GM19324 (cell line): ENCODE measurements at regions not wholly inside any gene's neighbourhood (a gene's known extent, or its start where the extent isn't known, plus 50 kb on each side); places are given as distances from the start of the nearest gene placed in this dataset.

Experiments used
- ATAC-seq: cut with Tn5 transposase; IDR thresholded peaks from one replicate; pipeline ENCODE4 v1.9.1; 2021; ENCODE audit warnings: mild to moderate bottlenecking, moderate library complexity; ENCODE audit not compliant: unreplicated experiment, low FRiP score

GRCh38 chr11:45369313-45369712 lies 83.2 kb upstream of the SYT13 start:
- no peak for ATAC-seq

GRCh38 chr11:45368697-45369096 lies 82.6 kb upstream of the SYT13 start:
- ATAC-seq: no peak

- ATAC-seq: no peak
Observed at GRCh38 chr11:45366619-45367190, 80.6 kb upstream of the SYT13 start.

DNA sequence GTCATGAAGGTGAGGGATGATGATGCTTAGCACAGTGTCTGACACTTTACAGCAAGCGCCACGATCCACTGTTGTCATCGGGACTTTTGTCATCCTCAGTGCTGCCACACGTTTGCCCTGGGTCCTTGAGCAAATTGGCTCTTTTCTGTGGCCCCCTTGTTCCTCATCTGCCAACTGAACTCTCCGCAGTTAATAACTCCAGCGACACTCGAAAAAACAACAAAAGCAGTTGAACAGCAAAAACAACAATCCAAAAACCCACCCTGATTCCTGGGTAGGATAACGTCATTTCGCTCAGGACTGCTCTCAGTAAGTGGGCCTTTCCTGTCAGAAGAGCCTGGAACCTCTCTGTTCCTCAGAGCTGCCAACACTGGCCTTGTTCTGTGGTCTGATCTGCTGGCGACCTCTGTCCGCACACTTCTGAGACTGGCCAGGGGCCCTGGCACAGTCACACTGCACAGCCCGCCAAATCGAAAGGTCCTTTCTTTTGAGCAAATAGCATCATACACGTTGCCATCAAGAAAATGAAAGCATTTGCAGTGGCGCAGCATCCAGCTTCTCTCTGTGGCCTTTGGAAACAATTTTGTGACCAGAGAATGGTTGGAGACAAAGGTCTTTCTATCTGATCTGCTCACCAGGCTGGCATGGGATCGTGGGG lies 79.9 kb upstream of the SYT13 start:
- no peak for ATAC-seq

DNA sequence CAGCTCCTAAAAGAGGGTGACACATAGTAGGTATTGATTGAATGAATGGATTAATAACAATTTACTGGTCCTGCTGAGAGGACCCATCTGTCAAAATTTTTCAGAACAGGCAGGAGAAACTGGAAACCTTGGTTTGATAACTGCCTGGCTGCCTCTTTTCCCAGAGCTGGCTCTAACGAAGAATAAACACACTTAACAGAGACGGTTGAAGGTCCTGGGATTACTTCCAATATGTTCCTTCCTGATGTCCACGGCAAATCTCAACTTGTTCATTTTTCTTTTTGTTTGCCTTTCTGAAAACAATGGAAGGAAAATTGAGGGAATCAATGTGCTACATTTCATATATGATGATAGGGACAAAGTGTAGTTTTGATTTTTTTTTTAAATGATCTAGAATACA lies 76.5 kb upstream of the SYT13 start:
- ATAC-seq: no peak

GRCh38 chr11:45361551-45361950 lies 75.4 kb upstream of the SYT13 start:
- no peak for ATAC-seq

DNA sequence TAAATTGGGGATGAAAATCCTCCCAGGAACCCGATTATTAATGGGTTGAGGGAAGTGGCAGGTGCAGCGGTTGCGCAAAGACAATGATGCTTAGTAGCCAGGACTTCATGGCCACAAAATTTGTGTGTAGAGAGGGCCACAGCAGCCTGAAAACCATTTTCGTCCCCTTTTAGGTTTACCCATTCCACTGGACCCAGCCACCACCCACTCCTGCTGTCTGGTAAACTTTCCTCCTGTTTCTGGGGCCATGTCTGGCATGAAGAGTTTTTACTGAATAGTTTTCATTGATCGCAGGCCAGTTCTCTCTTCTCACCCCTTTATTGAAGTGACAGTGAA lies 69.5 kb upstream of the SYT13 start:
- ATAC-seq: no peak

- peak; percentile 88 for ATAC-seq
Observed at GRCh38 chr11:45354976-45355705, 69.0 kb upstream of the SYT13 start.

DNA sequence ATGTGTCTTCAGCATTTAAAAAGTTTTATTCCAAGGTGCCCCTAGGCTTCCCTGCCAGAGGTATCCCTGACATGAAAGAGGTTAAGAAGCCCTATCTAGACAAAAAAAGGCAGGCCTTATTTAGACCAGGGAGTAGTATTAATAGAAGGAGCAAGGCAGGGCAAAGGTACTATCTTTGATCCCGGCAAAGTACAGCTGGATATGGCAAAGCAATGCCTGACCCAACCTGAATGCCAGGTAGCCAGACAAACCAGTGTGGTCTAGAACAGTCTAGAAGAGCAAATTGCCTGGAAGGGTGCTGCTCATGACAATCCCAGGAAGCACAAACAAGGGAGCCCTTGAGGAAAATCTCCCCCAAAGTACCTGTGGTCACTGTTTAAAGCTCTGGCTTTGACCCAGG lies 62.6 kb upstream of the SYT13 start:
- ATAC-seq: no peak

GRCh38 chr11:45347348-45348082 lies 61.4 kb upstream of the SYT13 start:
- no peak for ATAC-seq

- ATAC-seq: no peak
Observed at GRCh38 chr11:45345491-45345890, 59.4 kb upstream of the SYT13 start.

DNA sequence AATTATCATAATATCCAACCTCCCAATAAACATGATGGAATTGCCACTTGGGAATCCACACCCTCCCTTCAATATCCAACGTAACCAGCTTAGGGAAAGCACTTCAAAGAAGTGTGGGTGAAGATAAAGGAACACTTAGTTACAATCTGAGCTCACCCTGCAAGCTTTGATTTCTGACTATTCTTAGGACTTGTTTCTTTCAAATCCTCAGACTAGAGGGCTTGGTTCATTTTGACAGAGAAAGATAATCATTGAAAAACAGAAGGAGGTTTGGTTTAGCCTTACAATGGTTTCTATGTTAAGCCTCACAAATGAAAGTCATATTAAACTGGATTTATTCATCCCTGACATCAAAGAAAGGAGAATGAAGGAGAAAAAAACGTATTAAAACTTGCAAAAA lies 57.9 kb upstream of the SYT13 start:
- ATAC-seq: no peak

GRCh38 chr11:45343444-45343843 lies 57.3 kb upstream of the SYT13 start:
- no peak for ATAC-seq

DNA sequence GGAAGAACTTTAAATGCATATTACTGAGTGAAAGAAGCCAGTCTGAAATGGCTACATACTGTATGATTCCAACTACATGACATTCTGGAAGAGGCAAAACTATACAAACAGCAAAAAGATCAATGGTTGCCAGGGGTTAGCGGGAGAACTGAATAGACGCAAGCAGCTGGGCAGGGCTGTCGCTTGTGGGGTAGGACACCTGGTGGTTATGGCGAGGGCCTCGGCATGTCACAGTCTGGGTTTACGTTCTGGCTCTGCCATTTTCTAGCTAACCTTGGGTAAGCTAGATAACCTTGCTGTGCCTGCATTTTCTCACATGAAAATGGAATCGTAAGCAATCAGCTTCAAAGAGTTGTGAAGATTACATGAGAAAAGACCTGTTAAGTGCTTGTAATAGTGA lies 55.2 kb upstream of the SYT13 start:
- ATAC-seq: no peak

DNA sequence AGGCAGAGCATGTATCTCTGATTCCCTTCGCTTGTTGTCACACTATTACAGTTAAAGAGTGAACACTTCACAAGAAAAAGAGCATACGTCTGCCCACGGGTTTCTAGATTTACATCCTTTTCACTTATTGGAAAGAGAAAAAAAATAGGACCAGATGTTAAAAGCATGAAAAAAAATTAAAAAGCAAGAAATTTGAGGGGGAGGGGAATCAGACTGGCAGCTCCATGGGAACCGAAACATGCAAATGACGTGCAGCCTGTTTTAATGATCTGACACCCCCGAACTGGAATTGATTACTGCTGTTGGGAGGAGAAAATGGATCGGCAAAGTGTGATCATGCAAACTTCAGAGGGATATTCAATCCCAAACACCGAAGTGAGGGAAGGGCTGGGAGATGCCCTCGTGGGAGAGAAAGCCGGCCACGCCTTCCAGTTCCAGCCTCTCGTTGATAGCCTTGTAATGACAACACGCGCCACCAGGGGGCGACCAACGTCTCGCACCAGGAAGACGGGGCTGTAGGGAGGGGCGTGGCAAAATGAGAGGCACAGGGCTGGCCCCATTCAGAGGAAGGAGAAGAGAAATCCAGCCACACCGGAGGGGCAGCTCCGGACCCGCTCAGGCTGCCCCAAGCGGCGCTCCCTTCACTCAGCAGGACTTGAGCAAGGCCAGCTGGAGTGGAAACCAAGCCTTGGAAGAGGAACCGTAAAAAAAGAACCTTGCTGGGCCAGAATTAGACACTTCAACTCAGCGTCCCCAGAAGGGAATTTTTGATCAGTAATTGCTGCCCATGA lies 53.8 kb upstream of the SYT13 start:
- peak; percentile 90 for ATAC-seq

DNA sequence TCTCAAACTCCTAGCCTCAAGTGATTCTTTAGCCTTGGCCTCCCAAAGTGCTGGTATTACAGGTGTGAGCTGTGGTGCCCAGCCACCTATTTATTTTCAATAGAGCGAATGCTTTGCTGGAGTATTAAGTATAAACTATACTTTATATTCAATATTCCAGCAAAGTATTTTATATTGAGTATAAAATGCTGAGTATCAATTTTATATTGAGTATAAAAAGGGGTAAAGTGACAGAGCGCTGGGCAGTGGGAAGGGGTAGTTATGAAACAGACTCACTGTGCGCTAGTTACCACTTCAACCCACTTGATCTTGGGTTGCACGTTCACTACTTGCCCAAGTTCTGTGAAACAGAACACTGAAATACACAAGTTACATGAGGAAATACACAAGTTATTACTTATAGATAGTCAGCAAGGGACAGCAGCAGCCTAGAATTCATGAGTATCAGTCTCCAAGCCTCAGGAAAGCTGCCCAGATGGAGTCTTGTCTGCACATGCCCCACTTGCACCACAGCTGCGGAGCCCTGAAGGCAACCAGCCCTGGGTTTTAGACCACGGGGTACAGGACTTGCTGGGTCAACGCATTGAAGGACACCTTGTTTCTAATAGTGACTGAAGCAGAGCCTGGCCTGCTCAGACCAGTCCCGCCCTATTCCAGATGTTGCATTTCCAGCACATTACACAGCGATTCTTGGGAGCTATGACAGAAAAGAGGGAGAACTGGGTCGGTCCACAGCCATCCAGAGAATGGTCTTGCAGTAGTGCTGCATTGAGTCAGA lies 51.6 kb upstream of the SYT13 start:
- ATAC-seq: no peak

DNA sequence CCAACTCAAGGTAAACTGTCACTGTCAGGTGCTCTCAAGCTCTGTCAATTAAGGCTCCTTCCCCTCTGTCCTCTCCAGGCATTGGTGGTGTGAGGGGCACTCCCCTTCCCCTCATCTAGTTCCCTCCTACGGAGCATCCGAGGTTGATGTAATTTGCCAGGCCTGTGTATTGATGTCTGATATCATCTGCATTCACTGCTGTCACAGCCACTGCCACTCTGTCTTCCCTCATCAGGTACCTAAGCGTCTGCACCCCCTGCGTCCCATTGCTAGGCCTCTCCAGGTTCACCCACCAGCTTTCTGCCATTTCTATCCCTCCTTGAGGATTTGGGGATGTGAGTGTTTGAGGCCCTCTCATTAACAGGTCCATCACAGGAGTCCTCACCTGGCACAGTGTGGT lies 50.0 kb upstream of the SYT13 start:
- no peak for ATAC-seq
